Heart right ventricle (tissue), 16 donors: ENCODE measurements at regions not wholly inside any gene's neighbourhood (a gene's known extent, or its start where the extent isn't known, plus 50 kb on each side); places are given as distances from the start of the nearest gene placed in this dataset.

Experiments
- ATAC-seq, 8 donors: fragments of 200-7000 bp; cut with Tn5 transposase; one replicate each; pipeline ENCODE4 v1.9.1; 2020; ENCODE audit warnings: mild to moderate bottlenecking in 8 of 8, moderate library complexity in 8 of 8, moderate number of reproducible peaks in 1 of 8
- DNase-seq, 2 donors: peaks; one replicate each; pipeline ENCODE4 v3.0.0-alpha.2; 2020
- H3K27ac ChIP-seq, 10 donors: fragments of 200-600 bp; sonication (generic) in 2 of 10; one replicate each; pipeline versions ENCODE4 v1.5.0 to v1.8.0; 2020 to 2022; ENCODE audit warnings: mild to moderate bottlenecking in 3 of 10
- H3K27me3 ChIP-seq, 7 donors: fragments of 200-600 bp; one replicate each; pipeline ENCODE4 v1.8.0; 2021 to 2022; ENCODE audit warnings: mild to moderate bottlenecking in 2 of 7
- H3K36me3 ChIP-seq, 9 donors: fragments of 200-600 bp; sonication (generic) in 1 of 9; one replicate each; pipeline versions ENCODE4 v1.5.0 to v1.8.0; 2020 to 2022; ENCODE audit warnings: mild to moderate bottlenecking in 2 of 9
- H3K4me1 ChIP-seq, 9 donors: fragments of 200-600 bp; sonication (generic) in 1 of 9; one replicate each; pipeline versions ENCODE4 v1.5.0 to v1.8.0; 2020 to 2022; ENCODE audit warnings: mild to moderate bottlenecking in 4 of 9
- H3K4me3 ChIP-seq, 10 donors: fragments of 200-600 bp; sonication (generic) in 2 of 10; one replicate each; pipeline versions ENCODE4 v1.5.0 to v1.8.0; 2020 to 2022; ENCODE audit warnings: mild to moderate bottlenecking in 7 of 10, moderate library complexity in 2 of 10
- H3K9me3 ChIP-seq, 11 donors: fragments of 200-600 bp in 10 of 11; sonication (generic) in 2 of 11; one replicate each; pipeline versions ENCODE4 v1.5.0 to v1.8.0; 2013 to 2022; ENCODE audit warnings: mild to moderate bottlenecking in 2 of 11, control low read depth in 1 of 11, moderate library complexity in 1 of 11
- WGBS, 2 donors: extraction: QIAGEN DNeasy Blood & Tissue Kit; methylation state at CpG; one replicate each; pipeline ENCODE4 v1.1.7; 2013; ENCODE audit warnings: inconsistent platforms in 1 of 2; 5-methylcytosine and 5-hydroxymethylcytosine counted together
- intact Hi-C, 10 donors: fragments of 100-400 bp; cut with DNase I; formaldehyde crosslinking; loops; one replicate each; pipeline versions ENCODE4 v1.11.1 to v1.14.2; 2022
- TF ChIP-seq, protein P1 (sequence below), 9 donors: fragments of 200-600 bp; sonication (generic) in 2 of 9; IDR thresholded peaks; one replicate each; pipeline versions ENCODE4 v1.5.0 to v1.8.0; 2021 to 2022; ENCODE audit warnings: antibody characterized with exemption in 9 of 9, mild to moderate bottlenecking in 5 of 9, moderate library complexity in 1 of 9
- donor health status: Arrhythmogenic right ventricular cardiomyopathy.
- donor health status: ischemic (EF 13 %, LVEDD 7.1; RV severe dilation, severe dysfunction).
- donor health status: healthy with polysubstance abuse.
- donor health status: DM: no; HTN: yes; CAD: no.
- donor health status: DM: no; HTN: no; CAD: no.
- donor health status: ischemic (EF 25% LVEDD 6.9; RV normal size, moderate dysfunction).
- donor health status: ischemic (EF 25% LVEDD 5.7; RV mildly dilated, moderate dysfunction).
- donor health status: healthy.
- donor health status: DM: yes; HTN: yes; CAD: no.
- donor health status: Ischemic cardiomyopathy.
- donor health status: ischemic (EF 35%, LVEDD 5.7; RV mildly dilated, moderate dysfunction).
- donor health status: nonischemic (EF 11% LVEDD 7.7; RV severe dilation, severe dysfunction).
- donor health status: DM: yes; HTN: yes; CAD: no.
- donor health status: PGD.
- donor health status: ischemic (EF 29% LVEDD 5.4; RV normal size, mild dysfunction).
- donor health status: nonischemic (EF 23%, LVEDD 6.1; RV moderate dilation, normal function).

DNA sequence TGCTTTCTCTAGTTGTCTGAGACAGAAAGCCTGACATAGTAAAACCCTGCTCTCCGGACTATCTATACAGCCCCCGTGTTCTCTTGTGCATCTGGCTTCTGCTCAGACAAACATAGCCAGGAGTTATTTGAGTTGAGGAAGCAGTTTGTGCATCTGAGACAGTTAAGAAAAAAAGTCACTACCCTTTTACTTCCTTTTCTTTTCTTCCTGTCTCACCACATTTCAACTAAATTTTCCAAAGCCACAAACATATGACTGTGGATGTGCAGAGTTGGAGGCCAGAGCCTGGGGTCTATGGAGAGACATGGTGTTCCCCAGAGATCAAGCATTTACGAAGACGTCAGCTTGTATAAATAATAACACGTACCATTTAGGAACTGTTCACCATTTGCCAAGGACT, 158.5 kb upstream of the FGGY start:
- Histone ChIP-seq H3K36me3 (no peaks in the 10 kb centered on the region), H3K27me3 (no peaks in the 10 kb centered on the region), H3K27ac (peak overlapping the region; percentile 24 to 86 (median 80)), H3K4me1 (peaks cover 7 to 69% (median 56%) of the 10 kb centered on the region in 9 donors), H3K4me3 (no peak overlapping the region), H3K9me3 (no peaks in the 10 kb centered on the region)
- ATAC-seq: peak in 6 of 8 donors; percentile 15 to 49 (median 24)
- TF ChIP-seq, protein P1, sequence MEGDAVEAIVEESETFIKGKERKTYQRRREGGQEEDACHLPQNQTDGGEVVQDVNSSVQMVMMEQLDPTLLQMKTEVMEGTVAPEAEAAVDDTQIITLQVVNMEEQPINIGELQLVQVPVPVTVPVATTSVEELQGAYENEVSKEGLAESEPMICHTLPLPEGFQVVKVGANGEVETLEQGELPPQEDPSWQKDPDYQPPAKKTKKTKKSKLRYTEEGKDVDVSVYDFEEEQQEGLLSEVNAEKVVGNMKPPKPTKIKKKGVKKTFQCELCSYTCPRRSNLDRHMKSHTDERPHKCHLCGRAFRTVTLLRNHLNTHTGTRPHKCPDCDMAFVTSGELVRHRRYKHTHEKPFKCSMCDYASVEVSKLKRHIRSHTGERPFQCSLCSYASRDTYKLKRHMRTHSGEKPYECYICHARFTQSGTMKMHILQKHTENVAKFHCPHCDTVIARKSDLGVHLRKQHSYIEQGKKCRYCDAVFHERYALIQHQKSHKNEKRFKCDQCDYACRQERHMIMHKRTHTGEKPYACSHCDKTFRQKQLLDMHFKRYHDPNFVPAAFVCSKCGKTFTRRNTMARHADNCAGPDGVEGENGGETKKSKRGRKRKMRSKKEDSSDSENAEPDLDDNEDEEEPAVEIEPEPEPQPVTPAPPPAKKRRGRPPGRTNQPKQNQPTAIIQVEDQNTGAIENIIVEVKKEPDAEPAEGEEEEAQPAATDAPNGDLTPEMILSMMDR (IDR thresholded peaks at IDR 0.05): no peak
- intact Hi-C loops: loop anchor here in 2 of 10 donors (5.0 kb wide), 2 partner anchors 41 to 46 kb away; no protein-coding TSS in a partner anchor
- WGBS, 2 donors: 32 to 43% methylated on average over 5 of the region's 5 CpGs
- DNase-seq: no peak

DNA sequence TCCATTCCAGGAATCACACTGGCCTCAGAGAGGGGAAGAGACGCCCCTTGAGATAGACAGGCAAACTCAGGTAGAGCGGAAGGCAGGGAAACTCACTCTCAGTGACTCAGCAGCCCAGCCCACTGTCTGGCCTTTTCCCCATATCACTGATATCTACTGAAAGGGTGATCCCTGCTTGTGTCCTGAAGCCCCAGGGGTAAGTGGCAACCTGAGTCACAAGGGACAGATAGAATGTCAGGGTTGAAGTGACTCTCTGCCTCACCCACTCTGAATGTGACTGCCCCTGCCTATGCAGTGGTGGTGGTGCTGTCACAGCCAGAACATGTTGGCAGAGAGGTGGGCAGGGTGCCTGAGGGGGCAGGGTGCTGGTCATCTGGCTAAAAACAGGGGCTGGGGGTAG, 157.5 kb upstream of the FGGY start:
- no peak overlapping the region for H3K4me3 ChIP-seq
- H3K27ac ChIP-seq: peak overlapping the region; percentile 24 to 86 (median 80)
- DNase-seq (peak; percentile 47 to 48), ATAC-seq (peak; percentile 18 to 76 (median 60))
- 63 to 75% methylated on average over 2 of the region's 2 CpGs for WGBS, 2 donors
- no peaks in the 10 kb centered on the region for H3K36me3 ChIP-seq
- intact Hi-C loops: loop anchor here in 2 of 10 donors (5.0 kb wide), 2 partner anchors 42 to 47 kb away; no protein-coding TSS in a partner anchor
- H3K4me1 ChIP-seq: peaks cover 7 to 78% (median 66%) of the 10 kb centered on the region in 9 donors
- no peaks in the 10 kb centered on the region for H3K9me3 ChIP-seq
- TF ChIP-seq, protein P1 (IDR thresholded peaks at IDR 0.05): no peak
- H3K27me3 ChIP-seq: no peaks in the 10 kb centered on the region

DNA sequence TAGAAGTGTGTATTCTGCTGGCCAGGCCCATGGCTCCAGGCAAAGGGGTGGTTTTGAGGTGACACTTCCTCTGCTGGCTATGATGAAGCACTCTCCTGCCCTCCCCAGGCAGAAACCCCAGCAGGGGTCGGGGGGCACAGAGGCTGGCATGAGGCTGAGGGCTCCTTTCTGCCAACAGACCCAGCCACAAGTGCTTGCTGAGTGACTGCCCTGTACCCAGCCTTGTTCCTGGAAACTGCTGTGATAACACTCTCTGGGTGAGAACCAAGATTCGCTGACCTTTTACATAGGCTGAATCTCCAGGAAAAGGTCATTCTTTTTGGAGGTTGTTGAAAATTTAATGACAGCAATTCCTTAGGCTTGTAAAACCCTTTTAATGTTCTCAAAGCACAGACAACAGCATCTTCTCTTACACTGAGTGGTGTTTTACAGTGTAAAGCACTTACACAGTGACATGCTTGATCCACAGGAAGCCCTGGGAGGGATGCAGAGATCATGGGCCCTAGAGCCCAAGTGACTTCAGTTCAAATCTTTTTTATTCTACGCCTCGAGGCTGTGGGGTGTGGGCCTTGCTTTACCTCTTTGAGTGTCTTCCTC, 155.5 kb upstream of the FGGY start:
- Histone ChIP-seq H3K27me3 (no peaks in the 10 kb centered on the region), H3K36me3 (no peaks in the 10 kb centered on the region), H3K4me1 (peaks cover 7 to 81% (median 68%) of the 10 kb centered on the region in 9 donors), H3K4me3 (no peak overlapping the region), H3K9me3 (no peaks in the 10 kb centered on the region), H3K27ac (peak overlapping the region; percentile 23 to 86 (median 80))
- TF ChIP-seq, protein P1 (IDR thresholded peaks at IDR 0.05): peak in 5 of 9 donors; percentile 5 to 45 (median 36)
- DNase-seq (peak; percentile 61 to 75), ATAC-seq (peak; percentile 67 to 93 (median 86))
- 50 to 55% methylated on average over 4 of the region's 4 CpGs for WGBS, 2 donors
- intact Hi-C loops: loop anchor here in 9 of 10 donors (5.0 to 10.0 kb wide), 14 partner anchors 79 to 556 kb away; partner anchors contain the start of genes JUN (in 5 of the 9) and FGGY (in 3 of the 9)

DNA sequence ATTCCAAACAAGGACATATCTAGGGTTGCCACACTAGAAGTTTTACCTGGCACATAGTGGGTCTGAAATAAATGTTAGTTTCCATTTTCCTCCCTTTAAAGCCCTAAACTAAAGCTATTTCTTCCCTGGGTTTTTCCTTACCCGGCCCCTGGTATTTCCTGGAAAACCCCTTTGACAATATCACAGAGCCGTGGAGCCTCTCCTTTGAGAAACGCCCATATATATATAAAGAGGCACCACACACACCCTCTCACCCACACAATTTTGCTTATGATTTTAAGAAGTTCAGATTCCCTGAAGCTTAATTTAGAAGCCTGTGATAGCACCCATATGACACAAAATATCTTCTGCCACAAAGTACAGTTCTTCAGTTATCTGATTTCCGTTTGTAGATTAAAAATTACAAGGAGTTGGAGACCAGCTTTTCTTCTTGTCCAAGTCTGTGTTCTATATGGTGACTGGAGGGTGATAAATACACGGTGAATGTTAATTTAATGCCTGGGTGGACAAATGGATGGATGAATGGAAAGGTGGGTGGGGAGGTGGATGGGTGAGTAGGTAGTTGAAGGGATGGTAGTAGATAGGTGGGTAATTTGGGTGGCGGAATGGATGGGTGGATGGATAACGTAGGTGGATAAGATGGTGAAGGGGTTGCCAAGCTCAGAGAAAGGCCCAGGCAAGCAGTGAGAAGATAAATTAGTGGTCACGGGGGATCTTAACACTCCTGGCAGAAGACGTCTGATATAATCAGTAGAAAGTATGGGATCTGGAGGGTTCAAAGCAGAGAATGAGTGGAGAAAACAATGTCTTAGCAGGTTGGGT, 154.4 kb upstream of the FGGY start:
- H3K4me1 ChIP-seq: peaks cover 6 to 80% (median 66%) of the 10 kb centered on the region in 9 donors

More for the DNA sequence above, 154.4 kb upstream of the FGGY start:
- Histone ChIP-seq H3K36me3 (no peaks in the 10 kb centered on the region), H3K27ac (peak overlapping the region in 9 of 10 donors; percentile 24 to 86 (median 82)), H3K27me3 (no peaks in the 10 kb centered on the region), H3K9me3 (no peaks in the 10 kb centered on the region), H3K4me3 (no peak overlapping the region)
- no peak for ATAC-seq
- 65 to 66% methylated on average over 9 of the region's 9 CpGs for WGBS, 2 donors
- DNase-seq: no peak
- TF ChIP-seq, protein P1 (IDR thresholded peaks at IDR 0.05): no peak
- intact Hi-C loops: loop anchor here in 9 of 10 donors (2.0 to 10.0 kb wide), 15 partner anchors 80 to 555 kb away; partner anchors contain the start of genes JUN (in 6 of the 9) and FGGY (in 3 of the 9)
